HG02884 (cell line): ENCODE measurements at regions not wholly inside any gene's neighbourhood (a gene's known extent, or its start where the extent isn't known, plus 50 kb on each side); places are given as distances from the start of the nearest gene placed in this dataset.

Experiments
- ATAC-seq: cut with Tn5 transposase; IDR thresholded peaks from one replicate; pipeline ENCODE4 v1.9.1; 2021; ENCODE audit warnings: mild to moderate bottlenecking, moderate library complexity; ENCODE audit not compliant: unreplicated experiment

GRCh38 chr4:45795135-45795534, 328.7 kb downstream of the GABRG1 start:
- no peak for ATAC-seq

- ATAC-seq, result no peak
Observed at GRCh38 chr4:45778514-45778913, 345.3 kb downstream of the GABRG1 start.

- no peak for ATAC-seq
Observed at GRCh38 chr4:45776146-45776545, 347.7 kb downstream of the GABRG1 start.

GRCh38 chr4:45770958-45771357, 352.9 kb downstream of the GABRG1 start:
- no peak for ATAC-seq

GRCh38 chr4:45765521-45765920, 358.3 kb downstream of the GABRG1 start:
- no peak for ATAC-seq

- ATAC-seq, result no peak
Observed at GRCh38 chr4:45751877-45752530, 371.9 kb downstream of the GABRG1 start.

GRCh38 chr4:45750721-45751120, 373.1 kb downstream of the GABRG1 start:
- no peak for ATAC-seq

- no peak for ATAC-seq
Observed at GRCh38 chr4:45745741-45746140, 378.1 kb downstream of the GABRG1 start.

GRCh38 chr4:45741897-45742296, 382.0 kb downstream of the GABRG1 start:
- no peak for ATAC-seq

GRCh38 chr4:45732161-45732560, 391.7 kb downstream of the GABRG1 start:
- ATAC-seq, result no peak

GRCh38 chr4:45716093-45716492, 407.8 kb downstream of the GABRG1 start:
- no peak for ATAC-seq

GRCh38 chr4:45713996-45714395, 409.9 kb downstream of the GABRG1 start:
- no peak for ATAC-seq

- ATAC-seq, result no peak
Observed at GRCh38 chr4:45701621-45702020, 422.2 kb downstream of the GABRG1 start.

- ATAC-seq, result no peak
Observed at GRCh38 chr4:45693746-45694145, 430.1 kb downstream of the GABRG1 start.

- ATAC-seq, result no peak
Observed at GRCh38 chr4:45692131-45692735, 431.6 kb downstream of the GABRG1 start.

- no peak for ATAC-seq
Observed at GRCh38 chr4:45688341-45688740, 435.5 kb downstream of the GABRG1 start.

GRCh38 chr4:45679411-45679810, 444.4 kb downstream of the GABRG1 start:
- no peak for ATAC-seq

- no peak for ATAC-seq
Observed at GRCh38 chr4:45668128-45668527, 455.7 kb downstream of the GABRG1 start.

- no peak for ATAC-seq
Observed at GRCh38 chr4:45663628-45664081, 460.2 kb downstream of the GABRG1 start.

GRCh38 chr4:45663003-45663402, 460.9 kb downstream of the GABRG1 start:
- no peak for ATAC-seq

- ATAC-seq, result no peak
Observed at GRCh38 chr4:45661893-45662292, 462.0 kb downstream of the GABRG1 start.

- no peak for ATAC-seq
Observed at GRCh38 chr4:45650545-45650944, 473.3 kb downstream of the GABRG1 start.

GRCh38 chr4:45648846-45649245, 475.0 kb downstream of the GABRG1 start:
- no peak for ATAC-seq
